IPS-20b (cell line): ENCODE measurements at regions not wholly inside any gene's neighbourhood (a gene's known extent, or its start where the extent isn't known, plus 50 kb on each side); places are given as distances from the start of the nearest gene placed in this dataset.
A peak's percentile ranks its signal among the peaks of the same experiment; 100 is the strongest.

ENCODE experiments used
- H3K27ac ChIP-seq: one replicate; pipeline ENCODE4 v1.5.1; 2013; ENCODE audit warnings: low read length
- H3K27me3 ChIP-seq: 2 replicates; pipeline ENCODE4 v1.6.1; 2013; ENCODE audit warnings: mild to moderate bottlenecking, low read length, inconsistent platforms; ENCODE audit not compliant: insufficient read depth
- H3K36me3 ChIP-seq: 2 replicates; pipeline ENCODE4 v1.6.1; 2013; ENCODE audit warnings: low read depth, mild to moderate bottlenecking, inconsistent platforms, low read length, moderate library complexity; ENCODE audit not compliant: insufficient read depth
- H3K4me1 ChIP-seq: 2 replicates; pipeline ENCODE4 v1.6.1; 2013; ENCODE audit warnings: mild to moderate bottlenecking, control low read depth, inconsistent platforms, low read length, moderate library complexity; ENCODE audit not compliant: insufficient read depth
- H3K4me3 ChIP-seq: 2 replicates; pipeline ENCODE4 v1.5.1; 2013; ENCODE audit warnings: mild to moderate bottlenecking, low read length, inconsistent platforms
- H3K9ac ChIP-seq: 2 replicates; pipeline ENCODE4 v1.6.1; 2013; ENCODE audit warnings: low read depth, mild to moderate bottlenecking, inconsistent platforms, low read length, moderate library complexity
- H3K9me3 ChIP-seq: 2 replicates; pipeline ENCODE4 v1.6.1; 2013; ENCODE audit warnings: mild to moderate bottlenecking, low read depth, low read length, inconsistent platforms; ENCODE audit not compliant: insufficient read depth

DNA sequence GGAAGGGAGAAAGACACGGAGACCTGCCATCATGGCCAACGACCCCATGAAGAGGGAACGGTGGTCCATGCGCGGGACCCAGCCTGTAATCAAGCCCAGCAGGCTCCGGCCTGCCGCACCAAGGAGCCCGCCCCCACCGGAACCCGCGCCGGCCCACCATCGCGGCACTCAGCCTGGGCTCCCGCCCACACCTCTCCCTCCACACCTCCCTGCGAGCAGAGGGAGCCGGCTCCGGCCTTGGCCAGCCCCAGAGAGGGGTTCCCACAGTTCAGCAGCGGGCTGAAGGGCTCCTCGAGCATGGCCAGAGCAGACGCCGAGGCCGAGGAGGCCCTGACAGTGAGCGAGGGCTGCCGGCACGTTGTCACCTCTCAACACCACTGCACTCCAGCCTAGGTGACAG is 1302.8 kb upstream of the CNTN5 start:
- peaks cover 10% of the 10 kb centered on the region for H3K4me1 ChIP-seq
- H3K27ac ChIP-seq: no peak overlapping the region
- H3K36me3 ChIP-seq: no peaks in the 10 kb centered on the region
- H3K27me3 ChIP-seq: no peaks in the 10 kb centered on the region
- no peaks in the 10 kb centered on the region for H3K9me3 ChIP-seq
- no peak overlapping the region for H3K4me3 ChIP-seq
- H3K9ac ChIP-seq: no peak overlapping the region

GRCh38 chr11:97722065-97722464 is 1298.7 kb upstream of the CNTN5 start:
- Histone ChIP-seq H3K4me3 (no peak overlapping the region), H3K9me3 (no peaks in the 10 kb centered on the region), H3K9ac (no peak overlapping the region), H3K27me3 (no peaks in the 10 kb centered on the region), H3K4me1 (peaks cover 14% of the 10 kb centered on the region), H3K27ac (peak overlapping the region; percentile 17), H3K36me3 (no peaks in the 10 kb centered on the region)

DNA sequence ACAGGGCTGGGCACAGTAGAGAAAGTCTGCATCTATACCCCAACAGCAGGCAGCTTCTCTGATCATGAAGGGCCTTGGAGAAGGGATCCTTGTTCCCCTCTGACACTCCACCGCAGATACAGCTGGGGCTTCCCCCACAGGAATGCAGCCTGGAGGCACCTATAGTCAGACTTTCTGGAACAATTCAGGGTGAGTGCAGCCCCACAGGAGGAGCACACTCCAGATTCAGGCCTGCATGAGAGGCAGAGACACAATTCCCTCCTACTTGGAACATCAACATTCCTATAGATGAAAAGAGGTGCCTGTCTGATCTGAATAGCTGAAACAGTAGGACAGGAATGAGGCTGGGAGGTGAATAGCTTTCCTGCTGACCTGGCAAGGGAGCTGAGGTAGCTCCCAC is 1298.0 kb upstream of the CNTN5 start:
- Histone ChIP-seq H3K36me3 (no peaks in the 10 kb centered on the region), H3K27ac (peak overlapping the region; percentile 17), H3K9me3 (no peaks in the 10 kb centered on the region), H3K9ac (no peak overlapping the region), H3K4me1 (peaks cover 14% of the 10 kb centered on the region), H3K4me3 (no peak overlapping the region), H3K27me3 (no peaks in the 10 kb centered on the region)

- no peaks in the 10 kb centered on the region for H3K9me3 ChIP-seq
- no peaks in the 10 kb centered on the region for H3K36me3 ChIP-seq
- H3K9ac ChIP-seq: no peak overlapping the region
- H3K4me3 ChIP-seq: no peak overlapping the region
- peaks cover 13% of the 10 kb centered on the region; the same call in 1 of the 2 replicates for H3K4me1 ChIP-seq
- no peaks in the 10 kb centered on the region for H3K27me3 ChIP-seq
- H3K27ac ChIP-seq: no peak overlapping the region
Observed at GRCh38 chr11:97729546-97730272, 1291.0 kb upstream of the CNTN5 start.

DNA sequence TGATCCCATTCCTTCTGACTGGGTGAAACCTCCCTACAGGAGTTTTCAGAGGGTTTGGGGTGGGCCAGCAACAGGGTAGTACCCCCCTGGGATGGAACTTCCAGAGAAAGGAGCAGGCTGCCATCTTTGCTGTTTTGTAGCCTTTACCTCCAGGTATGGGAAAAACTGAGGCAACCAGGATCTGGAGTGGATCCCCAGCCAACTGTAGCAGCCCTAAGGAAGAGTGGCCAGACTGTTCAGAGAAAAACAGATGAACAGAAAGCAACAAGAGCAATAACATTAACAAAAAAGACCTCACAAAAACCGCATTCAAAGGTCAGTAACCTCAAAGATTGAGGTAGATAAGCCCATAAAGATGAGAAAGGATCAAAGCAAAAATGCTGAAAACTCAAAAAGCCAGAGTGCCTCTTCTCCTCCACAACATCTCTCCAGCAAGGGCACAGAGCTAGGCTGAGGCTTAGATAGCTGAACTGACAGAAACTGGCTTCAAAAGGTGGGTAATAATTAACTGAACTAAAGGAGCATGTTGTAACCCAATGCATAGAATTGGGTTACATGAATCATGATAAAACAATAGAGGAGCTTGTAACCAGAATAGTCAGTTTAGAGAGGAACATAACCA is 1288.6 kb upstream of the CNTN5 start:
- Histone ChIP-seq H3K4me3 (no peak overlapping the region), H3K9ac (no peak overlapping the region), H3K4me1 (peaks cover 13% of the 10 kb centered on the region; the same call in 1 of the 2 replicates), H3K36me3 (no peaks in the 10 kb centered on the region), H3K27me3 (no peaks in the 10 kb centered on the region), H3K27ac (no peak overlapping the region), H3K9me3 (no peaks in the 10 kb centered on the region)

GRCh38 chr11:97738751-97739150 is 1282.0 kb upstream of the CNTN5 start:
- Histone ChIP-seq H3K4me3 (no peak overlapping the region), H3K9me3 (peaks cover 11% of the 10 kb centered on the region; the same call in 1 of the 2 replicates), H3K36me3 (no peaks in the 10 kb centered on the region), H3K27ac (no peak overlapping the region), H3K4me1 (no peaks in the 10 kb centered on the region), H3K27me3 (no peaks in the 10 kb centered on the region), H3K9ac (no peak overlapping the region)

DNA sequence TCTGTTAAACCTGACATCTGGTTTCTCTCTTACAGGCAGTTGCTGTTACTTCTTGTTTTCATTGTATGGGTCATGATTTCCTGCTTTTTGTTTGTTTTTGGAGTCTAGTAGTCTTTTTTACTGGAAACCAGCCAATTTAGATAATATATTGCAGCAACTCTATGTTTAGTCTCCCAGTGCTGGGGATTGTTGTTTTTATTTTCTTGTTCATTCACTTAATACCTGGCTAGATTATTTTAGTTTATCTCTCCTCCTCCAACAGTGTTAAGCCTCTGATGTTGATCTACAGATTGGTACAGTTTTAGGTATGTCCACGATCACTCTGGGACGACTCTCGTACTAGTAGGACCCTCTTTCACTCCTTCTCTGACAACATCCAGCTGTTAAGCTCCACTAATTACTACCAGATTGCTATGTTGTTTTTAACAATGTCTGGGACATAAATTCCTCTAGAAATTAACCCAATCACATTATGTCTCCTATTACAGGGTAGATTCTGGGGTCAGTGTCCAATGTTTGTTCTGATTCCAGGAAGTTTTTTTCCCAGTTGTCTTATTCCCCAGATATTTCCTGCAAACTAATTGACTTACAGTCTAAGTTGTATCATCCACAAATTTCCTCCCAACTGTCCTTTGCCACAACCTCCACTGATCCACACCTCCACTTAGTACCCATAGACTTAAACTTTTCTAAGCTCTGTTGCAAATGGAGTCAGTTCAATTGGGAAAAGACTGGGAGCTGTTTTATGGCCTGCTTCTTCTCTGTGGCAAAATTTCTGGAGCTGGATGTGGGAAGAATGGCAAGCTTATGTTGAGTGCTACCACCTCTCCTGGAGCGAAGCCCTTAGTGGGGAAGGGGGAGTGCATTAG is 1280.6 kb upstream of the CNTN5 start:
- H3K27ac ChIP-seq: no peak overlapping the region
- H3K36me3 ChIP-seq: no peaks in the 10 kb centered on the region
- H3K27me3 ChIP-seq: no peaks in the 10 kb centered on the region
- H3K4me1 ChIP-seq: no peaks in the 10 kb centered on the region
- H3K4me3 ChIP-seq: no peak overlapping the region
- no peak overlapping the region for H3K9ac ChIP-seq
- peaks cover 11% of the 10 kb centered on the region; the same call in 1 of the 2 replicates for H3K9me3 ChIP-seq

DNA sequence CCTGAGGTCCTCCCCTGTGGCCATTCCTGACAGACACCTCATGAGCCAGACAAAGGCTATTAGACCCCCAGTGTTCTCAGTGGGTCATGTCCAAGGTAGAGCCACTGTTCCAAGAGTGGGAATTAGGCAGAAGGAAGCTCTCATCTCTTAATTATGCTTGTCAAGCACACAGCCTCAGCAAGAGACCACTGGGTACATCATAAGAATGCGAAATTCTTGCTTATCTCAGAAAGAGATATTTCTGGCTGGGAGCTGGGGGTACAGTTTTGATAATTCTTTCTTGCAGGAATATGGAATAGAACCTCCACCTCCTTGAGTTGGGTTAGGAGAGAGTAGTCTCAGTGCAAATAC is 1280.0 kb upstream of the CNTN5 start:
- Histone ChIP-seq H3K9me3 (peaks cover 11% of the 10 kb centered on the region; the same call in 1 of the 2 replicates), H3K4me1 (no peaks in the 10 kb centered on the region), H3K36me3 (no peaks in the 10 kb centered on the region), H3K27me3 (no peaks in the 10 kb centered on the region), H3K9ac (no peak overlapping the region), H3K27ac (no peak overlapping the region), H3K4me3 (no peak overlapping the region)

- Histone ChIP-seq H3K27ac (no peak overlapping the region), H3K9ac (no peak overlapping the region), H3K9me3 (peaks cover 8% of the 10 kb centered on the region; the same call in 1 of the 2 replicates), H3K4me3 (no peak overlapping the region), H3K4me1 (no peaks in the 10 kb centered on the region), H3K36me3 (no peaks in the 10 kb centered on the region), H3K27me3 (no peaks in the 10 kb centered on the region)
Observed at GRCh38 chr11:97742717-97743116, 1278.0 kb upstream of the CNTN5 start.

DNA sequence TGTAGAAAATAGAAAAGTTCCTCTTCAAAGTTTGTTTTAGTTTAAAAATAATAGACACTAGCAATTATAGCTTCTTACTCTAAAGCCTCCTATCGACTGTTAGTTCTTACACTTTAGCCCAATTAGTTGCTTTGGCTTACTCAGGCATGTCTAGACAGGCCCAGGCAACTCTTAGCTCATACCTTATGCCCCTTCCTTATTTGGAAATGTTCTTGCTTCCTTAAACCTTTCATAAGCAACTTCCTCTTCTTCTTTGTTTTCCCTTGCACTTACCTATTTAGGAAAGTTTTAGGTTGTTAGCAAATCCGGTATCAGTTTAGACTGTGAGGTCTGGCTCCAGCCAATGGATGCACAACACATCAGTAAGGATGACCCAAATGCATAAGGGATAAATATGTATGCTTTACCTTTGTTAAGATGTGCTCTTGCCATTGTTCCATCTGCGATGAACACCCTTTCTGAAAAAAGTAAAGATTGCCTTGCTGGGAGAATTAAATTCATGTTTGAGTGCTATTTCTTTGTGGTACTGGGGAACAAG is 1277.5 kb upstream of the CNTN5 start:
- H3K9me3 ChIP-seq: peaks cover 8% of the 10 kb centered on the region; the same call in 1 of the 2 replicates
- no peaks in the 10 kb centered on the region for H3K27me3 ChIP-seq
- H3K9ac ChIP-seq: no peak overlapping the region
- H3K4me3 ChIP-seq: no peak overlapping the region
- no peaks in the 10 kb centered on the region for H3K36me3 ChIP-seq
- H3K27ac ChIP-seq: no peak overlapping the region
- H3K4me1 ChIP-seq: no peaks in the 10 kb centered on the region

DNA sequence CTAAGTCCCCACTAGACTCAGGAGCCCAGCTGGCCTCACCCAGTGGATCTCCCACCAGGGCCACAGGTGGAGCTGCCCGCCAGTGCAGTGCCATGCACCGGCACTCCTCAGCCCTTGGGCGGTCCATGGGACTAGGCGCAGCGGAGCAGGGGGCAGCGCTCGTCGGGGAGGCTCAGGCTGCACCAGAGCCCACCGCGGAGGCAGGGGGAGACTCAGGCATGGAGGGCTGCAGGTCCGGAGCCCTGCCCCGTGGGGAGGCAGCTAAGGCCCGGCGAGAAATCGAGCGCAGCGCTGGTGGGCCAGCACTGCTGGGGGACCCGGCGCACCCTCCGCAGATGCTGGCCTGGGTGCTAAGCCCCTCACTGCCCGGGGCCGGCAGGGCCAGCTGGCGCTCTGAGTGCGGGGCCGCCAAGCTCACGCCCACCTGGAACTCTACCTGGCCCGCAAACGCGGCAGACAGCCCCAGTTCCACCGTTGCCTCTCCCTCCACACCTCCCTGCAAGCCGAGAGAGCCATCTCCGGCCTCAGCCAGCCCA is 1275.2 kb upstream of the CNTN5 start:
- Histone ChIP-seq H3K4me1 (no peaks in the 10 kb centered on the region), H3K4me3 (no peak overlapping the region), H3K9me3 (peaks cover 8% of the 10 kb centered on the region; the same call in 1 of the 2 replicates), H3K27ac (no peak overlapping the region), H3K27me3 (no peaks in the 10 kb centered on the region), H3K36me3 (no peaks in the 10 kb centered on the region), H3K9ac (no peak overlapping the region)
